K562 (cell line): ENCODE measurements at regions not wholly inside any gene's neighbourhood (a gene's known extent, or its start where the extent isn't known, plus 50 kb on each side); places are given as distances from the start of the nearest gene placed in this dataset.

Source experiments
- ATAC-seq: fragments of 200-7000 bp; cut with Tn5 transposase; 3 replicates; pipeline ENCODE4 v1.9.1; 2020; ENCODE audit warnings: moderate library complexity
- BruUV-seq: library from RNA; stranded (reverse); fragments of 400-500 nt; replicated peaks from 2 replicates; lab custom pipeline; 2021; lab: Mats Ljungman, UMichigan
- CTCF ChIA-PET: fragments of 300-600 bp; formaldehyde crosslinking; extraction: SDS; loops from one replicate; lab custom pipeline; 2021; ENCODE audit warnings: low intra/inter-chr PET ratio; lab: Yijun Ruan, JAX
- POLR2A ChIA-PET: fragments of 300-600, 350-650 bp; sonication (Branson Sonifier 250); formaldehyde crosslinking; extraction: SDS; loops from one replicate; lab custom pipeline; 2021; ENCODE audit warnings: antibody characterized with exemption, inconsistent platforms; lab: Yijun Ruan, JAX
- DNase-seq, 4 experiments: peaks; one replicate each; pipeline versions ENCODE4 v3.0.0 to v3.0.0-alpha.2; 2011 to 2018; ENCODE audit warnings: low spot score in 3 of 4, mixed read lengths in 3 of 4; ENCODE audit errors: extremely low read depth in 1 of 4
- FAIRE-seq: peaks from 2 replicates; lab custom pipeline; 2011; peaks lifted over from hg19 to GRCh38; lab: Jason Lieb, UNC
- H2AFZ ChIP-seq: 2 replicates; pipeline ENCODE4 v1.6.0; 2011; ENCODE audit warnings: low read depth, low read length, control low read depth, inconsistent platforms
- H3K27ac ChIP-seq: fragments of 200-600 bp; 3 replicates; pipeline ENCODE4 v1.8.0; 2011; ENCODE audit warnings: low read depth, mild to moderate bottlenecking, control low read depth, inconsistent platforms, low read length, moderate library complexity, mixed read lengths; ENCODE audit errors: extremely low read depth
- H3K27me3 ChIP-seq, 2 experiments: fragments of 300-600 bp in 1 of 2; 2 replicates in 1 of 2; 3 replicates in 1 of 2; pipeline versions ENCODE4 v1.6.0 to v1.8.0; 2011; ENCODE audit warnings: inconsistent platforms in 2 of 2, low read length in 2 of 2, mild to moderate bottlenecking in 1 of 2, mixed read lengths in 1 of 2, moderate library complexity in 1 of 2; ENCODE audit not compliant: control insufficient read depth in 2 of 2, insufficient read depth in 2 of 2
- H3K36me3 ChIP-seq: fragments of 300-600 bp; 3 replicates; pipeline ENCODE4 v1.8.0; 2011; ENCODE audit warnings: mild to moderate bottlenecking, low read length, inconsistent platforms; ENCODE audit not compliant: control insufficient read depth, insufficient read depth
- H3K4me1 ChIP-seq, 2 experiments: fragments of 200-600 bp in 1 of 2; replicated peaks in 1 of 2; 2 replicates in 1 of 2; 3 replicates in 1 of 2; pipeline versions ENCODE4 v1.5.1 to v1.8.0; 2011; ENCODE audit warnings: inconsistent platforms in 2 of 2, low read length in 2 of 2, mild to moderate bottlenecking in 1 of 2, mixed read lengths in 1 of 2, moderate library complexity in 1 of 2; ENCODE audit not compliant: control insufficient read depth in 2 of 2, insufficient read depth in 2 of 2
- H3K4me2 ChIP-seq: 2 replicates; pipeline ENCODE4 v1.6.1; 2011; ENCODE audit warnings: low read length, control low read depth, inconsistent platforms, mixed read lengths; ENCODE audit not compliant: insufficient read depth
- H3K4me3 ChIP-seq: fragments of 200-600 bp; sonication (generic), shearing (Covaris generic); 2 replicates; pipeline ENCODE4 v1.5.1; 2016; ENCODE audit warnings: control low read depth, inconsistent platforms
- H3K79me2 ChIP-seq: fragments of 200-600 bp; 3 replicates; pipeline ENCODE4 v1.8.0; 2011; ENCODE audit warnings: low read length, inconsistent platforms; ENCODE audit not compliant: control insufficient read depth, insufficient read depth
- H3K9ac ChIP-seq, 2 experiments: 2 replicates each; pipeline versions ENCODE4 v1.6.0 to v1.6.1; 2011; ENCODE audit warnings: low read depth in 2 of 2, low read length in 2 of 2, control low read depth in 1 of 2, inconsistent platforms in 1 of 2, mild to moderate bottlenecking in 1 of 2, mixed read lengths in 1 of 2; ENCODE audit not compliant: insufficient read depth in 1 of 2
- H3K9me1 ChIP-seq: one replicate; pipeline ENCODE4 v1.6.0; 2011; ENCODE audit warnings: inconsistent platforms, mild to moderate bottlenecking, low read length, moderate library complexity; ENCODE audit not compliant: control insufficient read depth, insufficient read depth
- H3K9me3 ChIP-seq: replicated peaks from 2 replicates; pipeline ENCODE4 v1.5.1; 2011; ENCODE audit warnings: low read depth, low read length, inconsistent platforms; ENCODE audit not compliant: control insufficient read depth, insufficient read depth
- H4K20me1 ChIP-seq: replicated peaks from 2 replicates; pipeline ENCODE4 v1.6.1; 2011; ENCODE audit warnings: low read length, inconsistent platforms, mixed read lengths; ENCODE audit not compliant: control insufficient read depth, insufficient read depth
- ARID1B ChIP-seq: fragments of 450-650 bp; IDR thresholded peaks from 2 replicates; pipeline ENCODE4 v1.6.1; 2016; ENCODE audit warnings: antibody characterized with exemption, mild to moderate bottlenecking, inconsistent platforms
- CGGBP1 ChIP-seq: fragments of 250-450 bp; sonication (Bioruptor Pico); IDR thresholded peaks from 2 replicates; pipeline ENCODE4 v1.9.0; 2021; ENCODE audit warnings: mild to moderate bottlenecking
- MAFK ChIP-seq: IDR thresholded peaks from 2 replicates; pipeline ENCODE4 v1.6.1; 2011; ENCODE audit warnings: low read length, improper control_type of control experiment
- PRPF4 ChIP-seq: fragments of 200-400 bp; formaldehyde crosslinking; IDR thresholded peaks from one replicate; pipeline ENCODE4 v1.6.1; 2017; ENCODE audit warnings: low read length, low read depth, mild to moderate bottlenecking; ENCODE audit not compliant: insufficient read depth, poor library complexity, severe bottlenecking
- SAFB ChIP-seq: fragments of 200-400 bp; formaldehyde crosslinking; IDR thresholded peaks from 2 replicates; pipeline ENCODE4 v1.6.1; 2017; ENCODE audit warnings: low read depth, low read length, borderline replicate concordance
- STAT6 ChIP-seq: sonication (generic); formaldehyde crosslinking; IDR thresholded peaks from 2 replicates; pipeline ENCODE4 v1.8.1; 2023; ENCODE audit warnings: mild to moderate bottlenecking, missing genetic modification reagents
- ZBTB17 ChIP-seq: fragments of 450-650 bp; formaldehyde crosslinking; IDR thresholded peaks from 2 replicates; pipeline ENCODE4 v1.4.0; 2020; ENCODE audit warnings: mild to moderate bottlenecking
- ZBTB49 ChIP-seq: sonication (generic); formaldehyde crosslinking; IDR thresholded peaks from 2 replicates; pipeline ENCODE4 v1.8.0; 2022; ENCODE audit warnings: missing genetic modification reagents, mild to moderate bottlenecking, borderline replicate concordance
- ZNF324 ChIP-seq: fragments of 250-450 bp; sonication (Bioruptor Pico); IDR thresholded peaks from 2 replicates; pipeline ENCODE4 v1.4.0; 2020; ENCODE audit warnings: mild to moderate bottlenecking
- WGBS: fragments of 100-300 bp; shearing (Covaris generic); methylation state at CpG from one replicate; pipeline ENCODE4 v1.1.6; 2016; ENCODE audit warnings: low coverage, mixed read lengths; ENCODE audit not compliant: insufficient coverage; ENCODE audit errors: missing lambda C conversion rate; 5-methylcytosine and 5-hydroxymethylcytosine counted together
- in situ Hi-C: fragments of 300-500 bp; cut with MboI; formaldehyde crosslinking; loops from 4 replicates; pipeline ENCODE4 v1.15.0; 2018; ENCODE audit warnings: inconsistent platforms, mixed read lengths
- intact Hi-C: fragments of 100-400 bp; cut with micrococcal nuclease; formaldehyde crosslinking; loops from 2 replicates; pipeline ENCODE4 v1.14.2; 2022

GRCh38 chr14:82298811-82299210 is 765.2 kb upstream of the SEL1L start (continued):
- TF ChIP-seq PRPF4 (no peak), ZBTB17 (CRISPR knock-in tag) (no peak), SAFB (no peak)

- H3K9me1 ChIP-seq: no peaks in the 10 kb centered on the region
- no TSS peak for BruUV-seq
- TF ChIP-seq MAFK (no peak), ZNF324 (no peak), CGGBP1 (CRISPR knock-in tag) (no peak), ARID1B (no peak), STAT6 (CRISPR knock-in tag) (no peak), ZBTB49 (CRISPR knock-in tag) (no peak)
- TF ChIP-seq, all 486 proteins: peak for 0
- no peak overlapping the region for H3K9ac ChIP-seq
- H4K20me1 ChIP-seq: no peaks in the 10 kb centered on the region
- 0% methylated on average over 1 of the region's 2 CpGs for WGBS
- FAIRE-seq: no peak
- no peak overlapping the region for H2AFZ ChIP-seq
- H3K9me3 ChIP-seq: no peaks in the 10 kb centered on the region
- no peaks in the 10 kb centered on the region for H3K4me1 ChIP-seq
- intact Hi-C loops: no loop called here
- ATAC-seq: no peak
- DNase-seq: no peak
- H3K36me3 ChIP-seq: no peaks in the 10 kb centered on the region
- no peak overlapping the region for H3K27ac ChIP-seq
- no peaks in the 10 kb centered on the region for H3K79me2 ChIP-seq
- no peak overlapping the region for H3K4me3 ChIP-seq
- POLR2A ChIA-PET: no interaction called here
- in situ Hi-C loops: no loop called here
- CTCF ChIA-PET: no interaction called here
- H3K4me2 ChIP-seq: no peak overlapping the region
- no peaks in the 10 kb centered on the region for H3K27me3 ChIP-seq
Measured at GRCh38 chr14:82309199-82309598, 775.5 kb upstream of the SEL1L start.
